ENCODE measurements at regions not wholly inside any gene's neighbourhood (a gene's known extent, or its start where the extent isn't known, plus 50 kb on each side); places are given as distances from the start of the nearest gene placed in this dataset.
A peak's percentile ranks its signal among the peaks of the same experiment; 100 is the strongest.

DNA sequence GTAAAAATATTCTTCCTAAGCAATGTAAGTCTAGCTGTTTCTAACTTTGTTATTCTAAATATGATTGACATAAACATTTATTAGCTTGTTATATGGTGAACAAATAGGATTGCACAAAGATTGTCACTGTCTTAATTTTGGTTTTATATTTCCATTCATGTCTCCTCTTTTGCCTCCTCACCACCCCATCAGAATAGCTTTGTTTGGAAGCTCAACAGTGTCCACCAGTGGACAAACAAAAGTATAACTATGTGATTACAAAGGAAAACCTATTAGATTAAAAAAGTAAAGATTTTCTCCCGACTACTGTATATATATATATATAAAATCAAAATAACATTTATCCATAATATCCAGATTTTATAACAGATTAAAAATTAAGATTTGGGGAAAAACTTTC, 468.2 kb downstream of the ZIC3 start:
- no peak overlapping the region for H3K4me2 ChIP-seq (ENCODE audit: low read length)
- no peak overlapping the region for H3K27ac ChIP-seq (ENCODE audit: low read length)
- no peak overlapping the region for H2AFZ ChIP-seq (ENCODE audit: low read depth, low read length)
- no peaks in the 10 kb centered on the region for H4K20me1 ChIP-seq (ENCODE audit: insufficient read depth, low read length)
- no peaks in the 10 kb centered on the region for H3K4me1 ChIP-seq (ENCODE audit: low read length)
- no peaks in the 10 kb centered on the region for H3K36me3 ChIP-seq (replicated peaks; ENCODE audit: low read depth, low read length)
- no peak overlapping the region for H3K4me3 ChIP-seq (ENCODE audit: low read length)
- H3K9me3 ChIP-seq (ENCODE audit: insufficient read depth, low read length), result no peaks in the 10 kb centered on the region
- no peak for TF ChIP-seq EZH2phosphoT487 (IDR thresholded peaks at IDR 0.05; ENCODE audit: low read depth)
- TF ChIP-seq, protein P1, sequence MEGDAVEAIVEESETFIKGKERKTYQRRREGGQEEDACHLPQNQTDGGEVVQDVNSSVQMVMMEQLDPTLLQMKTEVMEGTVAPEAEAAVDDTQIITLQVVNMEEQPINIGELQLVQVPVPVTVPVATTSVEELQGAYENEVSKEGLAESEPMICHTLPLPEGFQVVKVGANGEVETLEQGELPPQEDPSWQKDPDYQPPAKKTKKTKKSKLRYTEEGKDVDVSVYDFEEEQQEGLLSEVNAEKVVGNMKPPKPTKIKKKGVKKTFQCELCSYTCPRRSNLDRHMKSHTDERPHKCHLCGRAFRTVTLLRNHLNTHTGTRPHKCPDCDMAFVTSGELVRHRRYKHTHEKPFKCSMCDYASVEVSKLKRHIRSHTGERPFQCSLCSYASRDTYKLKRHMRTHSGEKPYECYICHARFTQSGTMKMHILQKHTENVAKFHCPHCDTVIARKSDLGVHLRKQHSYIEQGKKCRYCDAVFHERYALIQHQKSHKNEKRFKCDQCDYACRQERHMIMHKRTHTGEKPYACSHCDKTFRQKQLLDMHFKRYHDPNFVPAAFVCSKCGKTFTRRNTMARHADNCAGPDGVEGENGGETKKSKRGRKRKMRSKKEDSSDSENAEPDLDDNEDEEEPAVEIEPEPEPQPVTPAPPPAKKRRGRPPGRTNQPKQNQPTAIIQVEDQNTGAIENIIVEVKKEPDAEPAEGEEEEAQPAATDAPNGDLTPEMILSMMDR (IDR thresholded peaks at IDR 0.05; ENCODE audit: low read depth, low read length), result peak; percentile 29
- H3K9ac ChIP-seq (ENCODE audit: low read length), result no peak overlapping the region
- H3K79me2 ChIP-seq (ENCODE audit: low read length), result no peaks in the 10 kb centered on the region
- H3K27me3 ChIP-seq (ENCODE audit: low read depth, low read length), result no peaks in the 10 kb centered on the region

DNA sequence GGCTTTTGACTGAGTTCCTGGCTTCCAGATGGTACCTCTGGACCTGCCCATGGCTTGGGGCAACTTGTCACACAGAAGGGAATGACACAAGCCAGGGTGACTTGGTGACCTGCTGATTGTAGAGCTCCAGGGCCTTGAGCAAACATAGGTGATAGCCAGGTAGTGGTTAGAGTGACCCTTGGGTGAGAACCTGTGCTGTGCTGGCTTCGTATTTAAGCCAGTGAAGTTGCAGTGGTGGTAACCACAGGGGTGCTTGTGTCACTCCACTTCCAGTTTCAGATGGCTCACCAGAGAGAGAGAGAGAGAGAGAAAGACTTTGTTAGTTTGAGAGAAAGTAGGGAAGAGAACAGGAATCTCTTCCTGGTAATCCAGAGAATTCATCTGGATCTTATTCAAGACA, 471.6 kb downstream of the ZIC3 start:
- Histone ChIP-seq H3K4me3 (ENCODE audit: low read length) (no peak overlapping the region), H3K9ac (ENCODE audit: low read length) (no peak overlapping the region), H3K4me1 (ENCODE audit: low read length) (no peaks in the 10 kb centered on the region), H3K79me2 (ENCODE audit: low read length) (no peaks in the 10 kb centered on the region), H3K9me3 (ENCODE audit: insufficient read depth, low read length) (no peaks in the 10 kb centered on the region), H3K27me3 (ENCODE audit: low read depth, low read length) (no peaks in the 10 kb centered on the region), H2AFZ (ENCODE audit: low read depth, low read length) (no peak overlapping the region), H3K27ac (ENCODE audit: low read length) (no peak overlapping the region), H3K36me3 (replicated peaks; ENCODE audit: low read depth, low read length) (no peaks in the 10 kb centered on the region), H4K20me1 (ENCODE audit: insufficient read depth, low read length) (no peaks in the 10 kb centered on the region), H3K4me2 (ENCODE audit: low read length) (no peak overlapping the region)
- no peak for TF ChIP-seq EZH2phosphoT487 (IDR thresholded peaks at IDR 0.05; ENCODE audit: low read depth)
- TF ChIP-seq, protein P1 (IDR thresholded peaks at IDR 0.05; ENCODE audit: low read depth, low read length), result no peak

DNA sequence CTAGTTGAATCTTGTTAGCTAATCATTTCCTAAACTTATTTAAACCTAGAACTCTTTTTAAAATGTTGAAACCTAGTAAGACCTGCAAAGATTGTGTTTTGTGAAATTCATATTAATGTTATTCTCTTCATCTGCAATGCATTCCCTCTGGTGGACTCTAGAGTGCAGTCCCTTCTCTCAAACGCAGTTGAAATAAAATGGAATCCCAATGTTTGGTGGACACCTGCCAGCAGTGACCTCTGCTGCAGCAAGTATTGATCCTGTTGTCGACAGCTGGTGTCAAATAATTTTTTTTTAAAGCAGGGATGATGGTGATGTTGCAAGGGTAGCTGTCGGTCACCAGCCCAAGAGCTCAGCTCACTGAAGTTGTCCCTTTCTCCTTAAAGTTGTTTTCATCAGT, 492.0 kb downstream of the ZIC3 start:
- Histone ChIP-seq H3K27ac (ENCODE audit: low read length) (no peak overlapping the region), H3K4me3 (ENCODE audit: low read length) (no peak overlapping the region), H3K27me3 (ENCODE audit: low read depth, low read length) (no peaks in the 10 kb centered on the region), H3K9me3 (ENCODE audit: insufficient read depth, low read length) (no peaks in the 10 kb centered on the region), H3K4me2 (ENCODE audit: low read length) (no peak overlapping the region), H2AFZ (ENCODE audit: low read depth, low read length) (no peak overlapping the region), H3K4me1 (ENCODE audit: low read length) (no peaks in the 10 kb centered on the region), H3K36me3 (replicated peaks; ENCODE audit: low read depth, low read length) (no peaks in the 10 kb centered on the region), H3K79me2 (ENCODE audit: low read length) (no peaks in the 10 kb centered on the region), H3K9ac (ENCODE audit: low read length) (no peak overlapping the region), H4K20me1 (ENCODE audit: insufficient read depth, low read length) (no peaks in the 10 kb centered on the region)
- no peak for TF ChIP-seq EZH2phosphoT487 (IDR thresholded peaks at IDR 0.05; ENCODE audit: low read depth)
- TF ChIP-seq, protein P1 (IDR thresholded peaks at IDR 0.05; ENCODE audit: low read depth, low read length), result no peak

DNA sequence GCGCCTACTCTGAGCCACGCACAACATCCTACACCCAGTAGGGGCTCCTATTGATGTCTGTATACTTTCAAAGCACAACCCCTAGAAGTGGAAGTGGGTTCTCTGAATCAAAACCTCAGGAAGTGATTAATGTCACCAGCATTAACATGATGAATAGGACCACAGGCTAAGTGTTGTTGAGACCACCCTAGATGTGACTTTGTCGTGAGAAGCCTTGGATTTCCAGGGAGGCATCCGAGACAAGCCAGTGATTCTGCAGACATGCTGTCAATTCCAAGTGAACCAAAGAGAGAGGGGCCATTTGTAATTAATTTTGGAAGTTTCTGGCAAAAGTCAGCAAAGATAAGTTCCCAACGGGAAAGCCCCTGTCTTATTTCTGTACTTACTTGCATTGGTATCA, 493.0 kb downstream of the ZIC3 start:
- Histone ChIP-seq H3K36me3 (replicated peaks; ENCODE audit: low read depth, low read length) (no peaks in the 10 kb centered on the region), H3K27me3 (ENCODE audit: low read depth, low read length) (no peaks in the 10 kb centered on the region), H2AFZ (ENCODE audit: low read depth, low read length) (no peak overlapping the region), H3K9ac (ENCODE audit: low read length) (no peak overlapping the region), H4K20me1 (ENCODE audit: insufficient read depth, low read length) (no peaks in the 10 kb centered on the region), H3K27ac (ENCODE audit: low read length) (no peak overlapping the region), H3K4me2 (ENCODE audit: low read length) (no peak overlapping the region), H3K4me3 (ENCODE audit: low read length) (no peak overlapping the region), H3K4me1 (ENCODE audit: low read length) (no peaks in the 10 kb centered on the region), H3K9me3 (ENCODE audit: insufficient read depth, low read length) (no peaks in the 10 kb centered on the region), H3K79me2 (ENCODE audit: low read length) (no peaks in the 10 kb centered on the region)
- no peak for TF ChIP-seq EZH2phosphoT487 (IDR thresholded peaks at IDR 0.05; ENCODE audit: low read depth)
- TF ChIP-seq, protein P1 (IDR thresholded peaks at IDR 0.05; ENCODE audit: low read depth, low read length), result no peak
